HepG2 (cell line): ENCODE measurements at regions not wholly inside any gene's neighbourhood (a gene's known extent, or its start where the extent isn't known, plus 50 kb on each side); places are given as distances from the start of the nearest gene placed in this dataset.

ENCODE experiments used
- ATAC-seq: fragments of 200-7000 bp; cut with Tn5 transposase; 3 replicates; pipeline ENCODE4 v1.9.1; 2020; ENCODE audit warnings: mild to moderate bottlenecking, moderate library complexity
- BruUV-seq: library from RNA; stranded (reverse); fragments of 400-500 nt; replicated peaks from 2 replicates; lab custom pipeline; 2021; lab: Mats Ljungman, UMichigan
- CTCF ChIA-PET: fragments of 300-600 bp; formaldehyde crosslinking; extraction: SDS; loops from one replicate; lab custom pipeline; 2021; ENCODE audit warnings: low total read pairs, inconsistent platforms, low intra/inter-chr PET ratio; lab: Yijun Ruan, JAX
- POLR2A ChIA-PET: fragments of 350-600 bp; sonication (Branson Sonifier 250); formaldehyde crosslinking; loops from one replicate; lab custom pipeline; 2020; ENCODE audit warnings: antibody characterized with exemption, inconsistent platforms; lab: Yijun Ruan, JAX
- DNase-seq: peaks from one replicate; pipeline ENCODE4 v3.0.0-alpha.2; 2015; ENCODE audit warnings: low spot score
- FAIRE-seq: peaks from 3 replicates; lab custom pipeline; 2011; peaks lifted over from hg19 to GRCh38; lab: Jason Lieb, UNC
- H2AFZ ChIP-seq: one replicate; pipeline ENCODE4 v1.6.1; 2011; ENCODE audit warnings: low read length, inconsistent platforms
- H3K27ac ChIP-seq: fragments of 300-600 bp; 3 replicates; pipeline ENCODE4 v1.8.0; 2011; ENCODE audit warnings: mixed run types, mild to moderate bottlenecking, mixed read lengths, low read length, inconsistent platforms; ENCODE audit not compliant: insufficient read depth; ENCODE audit errors: extremely low read length
- H3K27me3 ChIP-seq, 2 experiments: fragments of 200-600 bp in 1 of 2; 2 replicates in 1 of 2; 3 replicates in 1 of 2; pipeline versions ENCODE4 v1.6.0 to v1.8.0; 2011; ENCODE audit warnings: low read length in 2 of 2, mild to moderate bottlenecking in 2 of 2, moderate library complexity in 2 of 2, inconsistent platforms in 1 of 2; ENCODE audit not compliant: insufficient read depth in 2 of 2, control insufficient read depth in 1 of 2
- H3K36me3 ChIP-seq, 2 experiments: fragments of 200-600 bp in 1 of 2; replicated peaks in 1 of 2; 2 replicates in 1 of 2; 3 replicates in 1 of 2; pipeline versions ENCODE4 v1.5.1 to v1.8.0; 2011; ENCODE audit warnings: low read length in 2 of 2, inconsistent platforms in 1 of 2; ENCODE audit not compliant: insufficient read depth in 2 of 2, control insufficient read depth in 1 of 2
- H3K4me1 ChIP-seq: 2 replicates; pipeline ENCODE4 v1.5.1; 2012; ENCODE audit warnings: low read length, inconsistent platforms; ENCODE audit not compliant: insufficient read depth
- H3K4me2 ChIP-seq: 2 replicates; pipeline ENCODE4 v1.6.0; 2011; ENCODE audit warnings: low read depth, low read length, inconsistent platforms
- H3K4me3 ChIP-seq, 3 experiments: fragments of 200-600 bp in 1 of 3; sonication (generic), shearing (Covaris generic) in 1 of 3; replicated peaks in 1 of 3; 2 replicates each; pipeline ENCODE4 v1.5.1; 2011 to 2016; ENCODE audit warnings: low read length in 3 of 3, inconsistent platforms in 2 of 3, low read depth in 2 of 3, mild to moderate bottlenecking in 2 of 3, control low read depth in 1 of 3, mixed read lengths in 1 of 3; ENCODE audit not compliant: insufficient read depth in 1 of 3
- H3K79me2 ChIP-seq: one replicate; pipeline ENCODE4 v1.6.1; 2011; ENCODE audit warnings: low read length, inconsistent platforms; ENCODE audit not compliant: insufficient read depth
- H3K9ac ChIP-seq: 2 replicates; pipeline ENCODE4 v1.6.0; 2011; ENCODE audit warnings: mild to moderate bottlenecking, low read depth, low read length, inconsistent platforms; ENCODE audit not compliant: insufficient read depth
- H3K9me3 ChIP-seq: 2 replicates; pipeline ENCODE4 v1.5.1; 2012; ENCODE audit warnings: mild to moderate bottlenecking, low read length
- H4K20me1 ChIP-seq: 2 replicates; pipeline ENCODE4 v1.6.0; 2011; ENCODE audit warnings: inconsistent platforms, mild to moderate bottlenecking, low read length, moderate library complexity; ENCODE audit not compliant: insufficient read depth
- CEBPB ChIP-seq: IDR thresholded peaks from 2 replicates; pipeline ENCODE4 v1.6.1; 2011; ENCODE audit warnings: low read depth, low read length, improper control_type of control experiment, borderline replicate concordance
- PCBP1 ChIP-seq: fragments of 200-400 bp; formaldehyde crosslinking; IDR thresholded peaks from 2 replicates; pipeline ENCODE4 v1.6.1; 2017; ENCODE audit warnings: mild to moderate bottlenecking, low read depth, low read length, borderline replicate concordance
- WGBS: methylation state at CpG from one replicate; pipeline ENCODE4 v1.1.6; 2017; ENCODE audit warnings: low lambda C conversion rate; 5-methylcytosine and 5-hydroxymethylcytosine counted together
- in situ Hi-C: cut with HindIII; loops from 2 replicates; pipeline ENCODE4 v1.10.0; 2017; ENCODE audit warnings: low pct_unique_long_range_greater_than_20kb; ENCODE audit not compliant: extremely low pct_ligation_motif_present
- intact Hi-C: fragments of 100-400 bp; cut with micrococcal nuclease; formaldehyde crosslinking; loops from one replicate; pipeline ENCODE4 v1.10.0; 2022; ENCODE audit not compliant: unreplicated experiment
- TF ChIP-seq, protein P1 (sequence below), 2 experiments: IDR thresholded peaks; 2 replicates each; pipeline ENCODE4 v1.6.1; 2011 to 2012; ENCODE audit warnings: low read length in 2 of 2, borderline replicate concordance in 1 of 2, low read depth in 1 of 2, mild to moderate bottlenecking in 1 of 2, moderate library complexity in 1 of 2

DNA sequence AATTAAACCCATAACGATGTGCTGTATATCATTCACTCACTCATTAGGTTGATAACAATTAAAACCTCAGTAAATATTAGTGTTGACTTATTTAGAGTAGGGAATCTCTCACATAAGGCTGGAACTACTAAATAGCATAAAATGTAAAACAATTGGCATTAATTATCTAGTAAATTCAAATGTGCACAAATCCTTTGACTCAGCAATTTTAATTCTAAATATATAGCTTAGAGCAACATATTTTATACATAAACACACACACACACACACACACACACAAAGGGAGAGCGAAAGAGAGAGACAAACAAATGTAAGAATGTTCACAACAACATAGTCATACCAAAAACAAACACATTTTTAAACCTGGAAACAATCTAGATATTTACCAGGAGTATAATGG is 443.1 kb upstream of the KCNH7 start (continued):
- TF ChIP-seq, protein P1, sequence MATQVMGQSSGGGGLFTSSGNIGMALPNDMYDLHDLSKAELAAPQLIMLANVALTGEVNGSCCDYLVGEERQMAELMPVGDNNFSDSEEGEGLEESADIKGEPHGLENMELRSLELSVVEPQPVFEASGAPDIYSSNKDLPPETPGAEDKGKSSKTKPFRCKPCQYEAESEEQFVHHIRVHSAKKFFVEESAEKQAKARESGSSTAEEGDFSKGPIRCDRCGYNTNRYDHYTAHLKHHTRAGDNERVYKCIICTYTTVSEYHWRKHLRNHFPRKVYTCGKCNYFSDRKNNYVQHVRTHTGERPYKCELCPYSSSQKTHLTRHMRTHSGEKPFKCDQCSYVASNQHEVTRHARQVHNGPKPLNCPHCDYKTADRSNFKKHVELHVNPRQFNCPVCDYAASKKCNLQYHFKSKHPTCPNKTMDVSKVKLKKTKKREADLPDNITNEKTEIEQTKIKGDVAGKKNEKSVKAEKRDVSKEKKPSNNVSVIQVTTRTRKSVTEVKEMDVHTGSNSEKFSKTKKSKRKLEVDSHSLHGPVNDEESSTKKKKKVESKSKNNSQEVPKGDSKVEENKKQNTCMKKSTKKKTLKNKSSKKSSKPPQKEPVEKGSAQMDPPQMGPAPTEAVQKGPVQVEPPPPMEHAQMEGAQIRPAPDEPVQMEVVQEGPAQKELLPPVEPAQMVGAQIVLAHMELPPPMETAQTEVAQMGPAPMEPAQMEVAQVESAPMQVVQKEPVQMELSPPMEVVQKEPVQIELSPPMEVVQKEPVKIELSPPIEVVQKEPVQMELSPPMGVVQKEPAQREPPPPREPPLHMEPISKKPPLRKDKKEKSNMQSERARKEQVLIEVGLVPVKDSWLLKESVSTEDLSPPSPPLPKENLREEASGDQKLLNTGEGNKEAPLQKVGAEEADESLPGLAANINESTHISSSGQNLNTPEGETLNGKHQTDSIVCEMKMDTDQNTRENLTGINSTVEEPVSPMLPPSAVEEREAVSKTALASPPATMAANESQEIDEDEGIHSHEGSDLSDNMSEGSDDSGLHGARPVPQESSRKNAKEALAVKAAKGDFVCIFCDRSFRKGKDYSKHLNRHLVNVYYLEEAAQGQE (IDR thresholded peaks at IDR 0.05; ENCODE audit: borderline replicate concordance in 1 of 2, low read depth in 1 of 2, low read length in 2 of 2) = no peak

DNA sequence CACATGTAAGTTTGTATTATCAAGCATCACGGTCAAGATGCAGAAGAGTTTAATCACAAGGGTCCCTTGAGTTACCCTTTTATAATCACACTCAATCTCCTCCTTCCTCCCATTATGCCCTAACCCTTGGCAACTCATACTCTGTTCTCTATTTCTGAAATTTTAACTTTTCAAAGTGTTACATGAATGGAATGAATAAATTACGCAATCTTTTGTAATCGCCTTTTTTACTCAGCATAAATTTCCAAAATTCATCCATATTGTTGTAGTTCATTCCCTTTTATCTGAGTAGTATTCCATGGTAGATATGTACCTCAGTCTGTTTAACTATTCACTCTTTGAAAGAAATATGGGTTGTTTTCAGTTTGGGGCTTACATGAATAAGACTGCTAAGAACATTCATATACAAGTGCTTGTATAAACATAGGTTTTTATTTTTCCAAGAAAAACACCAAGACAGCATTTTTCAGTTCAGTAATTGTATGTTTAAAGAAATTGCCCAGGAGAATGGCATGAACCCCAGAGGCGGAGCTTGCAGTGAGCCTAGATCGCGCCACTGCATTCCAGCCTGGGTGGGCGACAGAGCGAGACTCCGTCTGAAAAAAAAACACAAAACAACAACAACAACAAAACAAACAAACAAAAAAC is 430.9 kb upstream of the KCNH7 start:
- in situ Hi-C loops = no loop called here
- Histone ChIP-seq H3K27ac (no peak overlapping the region), H3K9ac (no peak overlapping the region), H3K4me1 (no peaks in the 10 kb centered on the region), H3K36me3 (no peaks in the 10 kb centered on the region), H3K4me3 (no peak overlapping the region), H4K20me1 (no peaks in the 10 kb centered on the region), H2AFZ (no peak overlapping the region), H3K4me2 (no peak overlapping the region), H3K27me3 (no peaks in the 10 kb centered on the region), H3K9me3 (peaks cover 16% of the 10 kb centered on the region; the same call in 1 of the 2 replicates), H3K79me2 (no peaks in the 10 kb centered on the region)
- CTCF ChIA-PET = no interaction called here
- intact Hi-C loops = no loop called here
- no TSS peak for BruUV-seq
- ATAC-seq (no peak), DNase-seq (no peak), FAIRE-seq (no peak)
- POLR2A ChIA-PET = no interaction called here
- peak; percentile 81 for TF ChIP-seq CEBPB
- no peak for TF ChIP-seq PCBP1
- WGBS = 27% methylated on average over 9 of the region's 9 CpGs
